MM.1S (cell line): ENCODE measurements at regions not wholly inside any gene's neighbourhood (a gene's known extent, or its start where the extent isn't known, plus 50 kb on each side); places are given as distances from the start of the nearest gene placed in this dataset.

Experiments
- CTCF ChIP-seq: fragments of 300-600 bp; sonication (generic); IDR thresholded peaks from 2 replicates; pipeline ENCODE4 v1.5.1; 2016; ENCODE audit warnings: antibody characterized with exemption, low read length, mixed read lengths
- EZH2 ChIP-seq: fragments of 300-600 bp; sonication (generic); optimal IDR thresholded peaks from 2 replicates; pipeline ENCODE3; 2017; ENCODE audit warnings: low read depth, mild to moderate bottlenecking, antibody characterized with exemption, low read length, mixed read lengths
- EZH2phosphoT487 ChIP-seq: fragments of 300-600 bp; sonication (generic); IDR thresholded peaks from 2 replicates; pipeline ENCODE4 v1.6.1; 2018; ENCODE audit warnings: antibody characterized with exemption, low read length

GRCh38 chr14:26872515-26873361 lies 274.9 kb upstream of the NOVA1 start:
- TF ChIP-seq CTCF (no peak), EZH2 (no peak), EZH2phosphoT487 (no peak)
